ENCODE measurements at regions not wholly inside any gene's neighbourhood (a gene's known extent, or its start where the extent isn't known, plus 50 kb on each side); places are given as distances from the start of the nearest gene placed in this dataset.

- TF ChIP-seq POLR2A (IDR thresholded peaks at IDR 0.05), result no peak
- no peak for TF ChIP-seq EP300 (IDR thresholded peaks at IDR 0.05)
- TF ChIP-seq CTCF (IDR thresholded peaks at IDR 0.05), result no peak
These were observed 428.0 kb downstream of the TMEM135 start for GRCh38 chr11:87465716-87466115.

All from ovary (tissue), 3 donors.